ENCODE measurements at regions not wholly inside any gene's neighbourhood (a gene's known extent, or its start where the extent isn't known, plus 50 kb on each side); places are given as distances from the start of the nearest gene placed in this dataset.
"Not testable (repeated sequence)": the region's sequence is repeated elsewhere in the genome, so short reads cannot be mapped to it uniquely, and the experiment has no call there.

- not testable (repeated sequence) for TF ChIP-seq CTCF (conservative IDR thresholded peaks at IDR 0.05 in 1 of 2, IDR thresholded peaks at IDR 0.05 in 1 of 2; ENCODE audit: low read depth in 1 of 2, low read length in 2 of 2); EZH2 (IDR thresholded peaks at IDR 0.05; ENCODE audit: low read length, missing control alignments)
These were observed 76.5 kb upstream of the FBXO28 start for GRCh38 chr1:224037362-224037761.

Data from fibroblast of lung (primary cell).